Peyer's patch (tissue), 4 donors: ENCODE measurements at regions not wholly inside any gene's neighbourhood (a gene's known extent, or its start where the extent isn't known, plus 50 kb on each side); places are given as distances from the start of the nearest gene placed in this dataset.

Experiments
- POLR2A ChIP-seq, 2 donors: fragments of 450-650 bp; IDR thresholded peaks; one replicate each; pipeline ENCODE4 v1.5.1; 2017; ENCODE audit warnings: antibody characterized with exemption in 2 of 2, mild to moderate bottlenecking in 2 of 2, moderate library complexity in 2 of 2
- TF ChIP-seq, protein P1 (sequence below), 6 experiments: fragments of 450-650 bp in 4 of 6; fragments of 200-600 bp in 2 of 6; sonication (generic) in 1 of 6; IDR thresholded peaks; one replicate each; pipeline ENCODE4 v1.5.1; 2017 to 2019; ENCODE audit warnings: antibody characterized with exemption in 6 of 6, mild to moderate bottlenecking in 3 of 6, moderate library complexity in 1 of 6

DNA sequence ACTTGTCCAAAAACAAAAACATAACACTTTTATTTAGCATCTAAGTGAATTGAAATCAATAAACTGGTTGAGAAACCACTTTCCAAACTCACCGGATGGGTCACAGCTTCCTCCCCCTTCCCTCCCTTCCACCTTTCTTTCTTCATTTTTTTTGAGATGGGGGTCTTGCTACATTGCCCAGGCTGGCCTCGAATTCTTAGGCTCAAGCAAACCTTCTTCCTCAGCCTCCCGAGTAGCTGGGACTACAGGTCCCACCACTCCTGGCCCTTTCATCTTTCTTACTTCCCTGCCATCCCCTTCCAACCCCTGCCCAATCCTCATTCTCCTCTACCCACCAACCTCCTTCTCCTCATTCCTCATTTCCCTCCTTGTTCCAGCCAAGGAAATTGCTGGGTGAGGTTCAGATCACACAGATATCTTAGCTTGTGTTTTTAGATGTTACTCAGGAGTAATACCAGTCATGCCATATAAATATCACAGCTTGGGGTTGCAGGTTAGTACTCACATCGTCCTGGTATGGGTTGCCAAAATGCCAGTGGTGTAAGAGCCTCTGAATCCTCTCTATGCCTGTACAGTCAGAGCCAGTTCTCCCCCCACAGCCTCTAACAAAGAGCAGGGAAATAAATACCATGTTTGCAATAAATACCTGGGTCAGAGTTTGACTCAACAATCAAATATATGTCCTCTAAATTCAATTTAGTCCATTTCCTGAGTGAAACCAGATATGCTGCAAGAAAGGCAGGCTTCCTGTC is 132.7 kb upstream of the NDUFV2 start:
- TF ChIP-seq, protein P1, sequence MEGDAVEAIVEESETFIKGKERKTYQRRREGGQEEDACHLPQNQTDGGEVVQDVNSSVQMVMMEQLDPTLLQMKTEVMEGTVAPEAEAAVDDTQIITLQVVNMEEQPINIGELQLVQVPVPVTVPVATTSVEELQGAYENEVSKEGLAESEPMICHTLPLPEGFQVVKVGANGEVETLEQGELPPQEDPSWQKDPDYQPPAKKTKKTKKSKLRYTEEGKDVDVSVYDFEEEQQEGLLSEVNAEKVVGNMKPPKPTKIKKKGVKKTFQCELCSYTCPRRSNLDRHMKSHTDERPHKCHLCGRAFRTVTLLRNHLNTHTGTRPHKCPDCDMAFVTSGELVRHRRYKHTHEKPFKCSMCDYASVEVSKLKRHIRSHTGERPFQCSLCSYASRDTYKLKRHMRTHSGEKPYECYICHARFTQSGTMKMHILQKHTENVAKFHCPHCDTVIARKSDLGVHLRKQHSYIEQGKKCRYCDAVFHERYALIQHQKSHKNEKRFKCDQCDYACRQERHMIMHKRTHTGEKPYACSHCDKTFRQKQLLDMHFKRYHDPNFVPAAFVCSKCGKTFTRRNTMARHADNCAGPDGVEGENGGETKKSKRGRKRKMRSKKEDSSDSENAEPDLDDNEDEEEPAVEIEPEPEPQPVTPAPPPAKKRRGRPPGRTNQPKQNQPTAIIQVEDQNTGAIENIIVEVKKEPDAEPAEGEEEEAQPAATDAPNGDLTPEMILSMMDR (IDR thresholded peaks at IDR 0.05): no peak
- TF ChIP-seq POLR2A (IDR thresholded peaks at IDR 0.05): no peak
